GM18868 (cell line): ENCODE measurements at regions not wholly inside any gene's neighbourhood (a gene's known extent, or its start where the extent isn't known, plus 50 kb on each side); places are given as distances from the start of the nearest gene placed in this dataset.
"Not testable (repeated sequence)": the region's sequence is repeated elsewhere in the genome, so short reads cannot be mapped to it uniquely, and the experiment has no call there.

ENCODE experiments used
- ATAC-seq: cut with Tn5 transposase; IDR thresholded peaks from one replicate; pipeline ENCODE4 v1.9.1; 2021; ENCODE audit warnings: mild to moderate bottlenecking, moderate library complexity; ENCODE audit not compliant: unreplicated experiment

GRCh38 chr5:174503086-174503460 lies 221.3 kb upstream of the MSX2 start:
- no peak for ATAC-seq

GRCh38 chr5:174503461-174504265 lies 220.7 kb upstream of the MSX2 start:
- ATAC-seq, result no peak

GRCh38 chr5:174504266-174504726 lies 220.1 kb upstream of the MSX2 start:
- no peak for ATAC-seq

DNA sequence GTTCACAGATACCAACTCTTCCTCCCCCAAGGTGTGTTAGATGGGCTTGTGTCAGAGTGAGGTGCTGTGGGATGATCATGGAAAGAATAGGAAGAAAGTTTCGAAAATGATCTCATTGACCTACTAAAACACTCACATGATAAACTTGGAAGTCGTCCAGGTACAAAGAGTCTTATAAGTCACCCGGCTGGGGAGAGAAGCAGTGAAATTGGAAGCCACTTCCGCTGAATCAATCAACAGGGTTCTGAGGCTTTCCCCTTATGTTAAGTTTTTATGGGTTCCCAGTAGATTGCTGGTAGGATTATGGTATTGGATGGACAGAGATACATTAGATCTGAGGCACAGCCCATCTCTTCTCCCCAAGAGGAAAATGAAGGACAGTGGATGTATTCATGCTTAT lies 218.8 kb upstream of the MSX2 start:
- no peak for ATAC-seq

DNA sequence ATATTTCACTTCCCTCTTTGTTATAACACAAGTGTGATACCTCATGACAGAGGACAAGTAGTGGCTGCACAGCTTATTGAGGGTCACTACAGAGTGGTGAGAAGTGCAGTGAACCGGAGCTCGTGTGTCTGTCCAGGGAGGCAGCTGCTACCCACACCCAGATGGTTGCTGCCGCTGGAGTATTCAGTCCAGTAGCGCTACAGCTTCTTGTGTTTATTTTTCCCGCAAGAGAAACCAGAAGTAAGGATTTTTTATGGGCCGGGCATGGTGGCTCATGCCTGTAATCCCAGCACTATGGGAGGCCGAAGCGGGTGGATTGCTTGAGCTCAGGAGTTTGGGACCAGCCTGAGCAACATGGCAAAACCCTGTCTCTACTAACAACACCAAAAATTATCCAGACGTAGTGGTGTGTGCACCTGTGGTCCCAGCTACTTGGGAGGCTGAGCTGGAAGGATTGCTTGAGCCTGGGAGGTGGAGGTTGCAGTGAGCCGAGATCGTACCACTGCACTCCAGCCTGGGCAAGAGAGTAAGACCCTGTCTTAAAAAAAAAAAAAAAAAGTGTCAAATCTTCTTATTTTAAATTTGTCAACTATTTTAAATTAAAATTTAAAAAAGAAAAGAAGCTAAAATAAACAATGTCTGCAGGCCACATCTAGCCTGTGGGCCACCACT lies 213.5 kb upstream of the MSX2 start:
- not testable (repeated sequence) for ATAC-seq

DNA sequence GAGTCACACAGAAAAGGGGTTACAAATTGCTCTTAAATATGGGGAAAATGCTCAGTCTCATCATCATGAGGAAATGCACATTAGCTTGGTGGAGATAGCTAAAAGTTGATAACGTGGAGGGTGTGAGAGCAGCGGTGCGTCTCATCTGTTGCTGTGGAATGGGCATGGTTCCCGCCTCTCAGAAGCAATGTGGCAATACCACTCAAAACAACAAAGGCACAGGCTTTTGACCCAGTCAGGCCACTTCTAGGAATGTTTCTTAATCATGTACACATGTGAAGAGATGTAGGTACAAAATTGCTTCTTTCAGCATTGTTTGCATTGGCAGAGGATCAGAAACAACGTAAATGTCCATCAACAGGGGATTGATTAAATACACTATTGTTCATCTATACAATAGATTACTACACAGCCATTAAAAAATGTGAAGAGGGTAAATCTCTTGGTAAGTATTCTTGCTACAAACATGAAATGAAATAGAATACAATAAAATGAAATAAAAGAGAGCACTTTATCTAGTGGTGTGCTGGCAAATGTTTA lies 212.6 kb upstream of the MSX2 start:
- no peak for ATAC-seq

GRCh38 chr5:174514325-174514724 lies 210.1 kb upstream of the MSX2 start:
- ATAC-seq, result no peak

- no peak for ATAC-seq
Measured at GRCh38 chr5:174514983-174515394, 209.4 kb upstream of the MSX2 start.

GRCh38 chr5:174516741-174517140 lies 207.6 kb upstream of the MSX2 start:
- no peak for ATAC-seq

DNA sequence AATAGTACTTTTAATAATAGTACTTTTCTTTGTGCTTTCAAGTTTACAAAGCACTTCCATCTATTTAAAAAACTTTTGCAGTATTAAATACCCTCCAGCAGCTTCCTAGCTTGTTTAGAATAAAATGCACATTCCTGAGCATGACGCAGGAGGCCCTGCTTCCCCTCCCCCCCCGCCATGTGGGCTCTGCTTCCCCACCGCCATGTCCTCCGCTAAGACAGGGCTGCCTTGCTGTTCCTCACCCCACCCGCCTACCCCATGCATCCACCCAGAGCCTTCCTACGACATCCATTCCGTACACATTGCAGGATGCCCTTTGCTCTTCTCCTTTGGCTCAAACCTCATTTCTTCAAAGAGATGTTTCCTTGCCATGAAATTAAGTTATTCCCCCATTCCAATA lies 205.9 kb upstream of the MSX2 start:
- no peak for ATAC-seq

DNA sequence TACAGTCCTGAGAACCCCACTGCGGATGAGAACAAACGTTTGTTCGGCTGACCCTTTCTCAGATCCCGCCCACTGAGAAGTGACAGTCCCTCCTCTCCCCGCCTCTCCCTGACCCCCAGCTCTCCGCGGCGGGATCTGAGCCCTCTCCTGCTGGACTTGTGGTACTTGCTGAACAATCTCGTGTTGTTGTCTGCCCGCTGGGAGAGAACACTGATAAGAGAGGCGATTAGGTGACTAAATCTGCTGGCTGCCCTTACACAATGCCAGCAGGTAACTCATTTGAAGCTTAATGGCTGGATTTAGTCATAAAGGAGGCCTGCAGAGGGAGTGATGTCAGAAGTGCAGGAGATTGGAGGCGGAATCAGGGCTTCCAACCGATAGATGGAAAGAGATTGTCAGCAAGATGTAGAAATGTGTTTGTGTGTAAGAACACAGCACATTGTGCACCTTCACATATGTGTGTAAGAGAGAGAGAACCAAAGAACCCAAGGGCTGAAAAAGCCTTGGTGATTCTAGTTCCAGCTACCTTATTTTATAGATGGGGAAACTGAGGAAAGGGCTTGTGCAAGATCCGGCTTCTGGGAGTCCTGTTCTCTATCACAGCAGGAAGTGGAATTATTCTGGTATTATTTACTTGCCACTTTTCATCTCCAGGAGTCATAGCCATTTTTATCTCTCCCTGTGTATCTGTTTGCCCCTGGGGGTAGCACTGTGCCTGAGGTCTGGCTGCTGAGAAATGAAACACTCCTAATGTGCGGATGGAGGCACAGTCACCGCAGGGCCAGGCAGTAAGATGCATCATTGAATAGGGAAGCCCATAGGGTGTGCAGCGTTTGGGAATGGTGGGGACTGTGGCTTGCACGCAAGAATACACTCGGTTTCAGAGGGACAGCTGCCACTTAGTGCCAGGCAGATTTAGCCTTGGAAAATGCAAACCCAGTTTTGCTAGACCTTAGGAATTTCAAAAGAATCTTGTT lies 203.7 kb upstream of the MSX2 start:
- no peak for ATAC-seq

DNA sequence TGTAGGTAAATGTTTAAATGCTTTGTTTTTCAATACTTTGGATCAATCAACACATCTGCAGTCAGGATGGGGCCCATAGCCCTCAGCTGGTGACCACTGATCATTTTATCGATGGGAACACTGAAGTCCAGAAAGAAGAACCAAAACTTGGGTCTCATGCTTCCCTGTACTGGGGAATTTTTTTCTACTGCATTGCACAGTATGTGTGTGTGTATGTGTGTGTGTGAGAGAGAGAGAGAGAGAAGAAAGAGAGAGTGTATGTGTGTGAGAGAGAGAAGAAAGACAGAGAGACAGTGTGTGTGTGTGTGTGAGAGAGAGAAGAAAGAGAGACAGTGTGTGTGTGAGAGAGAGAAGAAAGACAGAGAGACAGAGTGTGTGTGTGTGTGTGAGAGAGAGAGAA lies 202.9 kb upstream of the MSX2 start:
- no peak for ATAC-seq

DNA sequence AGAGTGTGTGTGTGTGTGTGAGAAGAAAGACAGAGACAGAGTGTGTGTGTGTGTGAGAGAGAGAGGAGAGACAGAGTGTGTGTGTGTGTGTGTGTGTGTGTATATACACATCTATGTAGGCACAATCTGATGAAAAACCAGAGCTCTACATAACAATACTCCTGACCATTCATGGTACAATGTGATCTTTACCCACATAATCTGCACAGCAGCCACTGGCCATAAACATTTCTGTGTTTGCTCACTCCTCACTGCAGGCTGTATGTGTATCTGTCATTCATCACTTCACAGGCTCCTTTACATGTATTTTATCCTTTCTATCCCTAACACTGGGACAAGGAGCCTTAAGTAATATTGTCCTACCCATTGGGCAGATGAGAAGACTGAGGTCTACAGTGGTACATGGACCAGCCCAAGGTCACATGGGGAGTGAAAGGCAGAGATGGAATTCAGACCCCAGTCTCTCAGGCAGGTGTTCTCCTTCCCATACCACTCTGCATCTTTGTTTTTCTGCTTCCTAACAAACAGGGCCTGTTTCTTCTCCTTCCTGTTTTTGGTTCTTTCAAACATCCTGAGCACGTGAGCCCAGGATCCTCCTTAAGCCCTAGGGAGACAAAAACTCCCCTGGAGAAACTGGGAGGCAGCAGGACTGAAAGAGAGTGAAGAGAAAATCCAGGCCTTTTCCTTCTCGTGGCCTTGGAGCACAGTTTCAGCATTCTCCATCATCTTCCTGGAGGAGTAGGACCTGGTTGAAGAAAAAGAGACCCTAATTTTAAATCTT lies 201.7 kb upstream of the MSX2 start:
- ATAC-seq, result no peak

GRCh38 chr5:174523311-174524071 lies 200.9 kb upstream of the MSX2 start:
- no peak for ATAC-seq

DNA sequence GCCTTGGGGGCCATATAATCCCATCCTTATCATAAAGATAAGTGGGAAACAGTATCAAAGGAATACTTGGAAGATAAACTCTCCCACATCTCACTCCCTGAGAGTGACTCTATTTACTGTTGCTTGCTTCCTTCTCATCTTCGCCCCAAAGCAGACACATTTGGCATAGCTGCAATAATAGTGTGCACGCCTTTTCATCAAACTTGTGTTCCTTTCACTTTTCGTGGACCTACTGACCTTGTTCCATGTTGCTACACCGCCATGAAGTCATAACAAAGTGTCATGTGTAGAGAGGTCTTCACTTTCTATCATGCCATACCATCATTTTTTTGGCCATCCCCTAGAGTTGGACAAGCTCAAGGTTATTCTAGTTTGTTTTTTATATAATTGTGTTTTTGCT lies 200.0 kb upstream of the MSX2 start:
- ATAC-seq, result no peak

- no peak for ATAC-seq
Measured at GRCh38 chr5:174526177-174526576, 198.2 kb upstream of the MSX2 start.

DNA sequence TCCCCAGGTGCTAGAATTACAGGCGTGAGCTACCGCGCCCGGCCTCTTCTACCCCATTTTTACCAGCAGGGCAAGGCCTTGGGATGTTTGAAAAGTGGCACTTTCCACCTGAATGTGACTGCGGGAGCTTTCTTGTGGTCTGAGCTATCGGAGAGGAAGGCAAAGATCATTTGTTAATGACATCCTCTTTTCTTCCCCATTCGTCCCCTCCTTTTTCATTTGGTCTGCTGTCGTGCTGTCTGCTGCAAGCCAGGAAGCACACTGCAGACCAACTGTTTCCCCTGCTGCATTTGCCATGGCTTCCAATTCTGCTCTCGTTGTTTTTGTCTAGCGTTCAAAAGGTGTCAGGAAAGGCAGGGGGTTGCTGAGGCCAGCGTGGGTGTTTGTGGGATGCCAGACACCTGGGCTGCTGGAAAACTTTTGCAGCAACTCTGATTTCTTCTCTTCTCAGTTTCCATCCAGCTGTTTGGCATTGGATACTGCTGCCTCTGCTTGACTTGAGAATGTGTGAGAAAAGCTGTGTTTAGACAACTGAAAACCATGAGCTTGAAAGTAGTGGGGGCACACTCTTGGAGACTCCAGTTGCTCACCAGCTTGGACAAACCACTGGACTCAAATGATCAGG lies 196.4 kb upstream of the MSX2 start:
- ATAC-seq, result no peak

GRCh38 chr5:174528821-174529544 lies 195.4 kb upstream of the MSX2 start:
- ATAC-seq, result no peak
